BLaER1 (cell line): ENCODE measurements at regions not wholly inside any gene's neighbourhood (a gene's known extent, or its start where the extent isn't known, plus 50 kb on each side); places are given as distances from the start of the nearest gene placed in this dataset.

Experiments used
- H3K27ac ChIP-seq: shearing (Covaris generic); formaldehyde crosslinking; 2 replicates; pipeline ENCODE4 v1.8.1; 2022
- H3K27me3 ChIP-seq: shearing (Covaris generic); formaldehyde crosslinking; 2 replicates; pipeline ENCODE4 v1.8.1; 2022
- H3K36me3 ChIP-seq: shearing (Covaris generic); formaldehyde crosslinking; 2 replicates; pipeline ENCODE4 v1.8.1; 2022
- H3K4me1 ChIP-seq: shearing (Covaris generic); formaldehyde crosslinking; 2 replicates; pipeline ENCODE4 v1.8.1; 2022
- H3K4me2 ChIP-seq: shearing (Covaris generic); formaldehyde crosslinking; 2 replicates; pipeline ENCODE4 v1.8.1; 2022
- H3K4me3 ChIP-seq: shearing (Covaris generic); formaldehyde crosslinking; 2 replicates; pipeline ENCODE4 v1.8.1; 2022
- H3K9ac ChIP-seq: shearing (Covaris generic); formaldehyde crosslinking; 2 replicates; pipeline ENCODE4 v1.8.1; 2022
- H3K9me3 ChIP-seq: shearing (Covaris generic); formaldehyde crosslinking; 2 replicates; pipeline ENCODE4 v1.8.1; 2022
- H4K20me1 ChIP-seq: shearing (Covaris generic); formaldehyde crosslinking; 2 replicates; pipeline ENCODE4 v1.8.1; 2022
- Cebpa-rat ChIP-seq: shearing (Covaris generic); IDR thresholded peaks from 2 replicates; pipeline ENCODE4 v1.8.1; 2022

- Histone ChIP-seq H3K4me3 (no peak overlapping the region), H3K4me1 (peaks cover 66% of the 10 kb centered on the region), H3K9ac (no peak overlapping the region), H3K27me3 (no peaks in the 10 kb centered on the region), H4K20me1 (no peaks in the 10 kb centered on the region), H3K9me3 (no peaks in the 10 kb centered on the region), H3K4me2 (peak overlapping the region; percentile 76), H3K27ac (peak overlapping the region; percentile 75), H3K36me3 (no peaks in the 10 kb centered on the region)
- no peak for TF ChIP-seq Cebpa-rat
Observed at GRCh38 chr6:150681578-150682395, 82.1 kb downstream of the PLEKHG1 start.

DNA sequence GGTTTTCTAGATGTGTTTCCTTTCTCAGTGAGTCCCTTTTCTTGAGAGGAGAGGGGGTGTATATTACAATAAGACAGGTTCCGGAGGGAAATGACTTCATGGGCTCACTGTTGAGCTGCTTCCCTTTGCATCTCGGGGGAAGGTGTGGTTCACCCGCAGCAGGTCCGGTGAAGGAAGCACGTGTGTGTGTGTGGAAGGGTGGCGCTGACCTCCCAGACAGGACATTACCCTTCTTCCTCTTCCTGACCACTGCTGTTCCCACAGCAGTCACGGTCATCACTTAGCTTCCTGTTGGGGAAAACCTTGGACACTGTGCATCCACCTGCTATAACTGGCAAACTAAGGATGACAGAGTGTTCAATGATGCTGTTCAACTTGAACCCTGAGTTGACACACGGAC lies 83.6 kb downstream of the PLEKHG1 start:
- peak overlapping the region; percentile 75 for H3K27ac ChIP-seq
- no peaks in the 10 kb centered on the region for H4K20me1 ChIP-seq
- no peaks in the 10 kb centered on the region for H3K27me3 ChIP-seq
- no peaks in the 10 kb centered on the region for H3K36me3 ChIP-seq
- TF ChIP-seq Cebpa-rat: no peak
- no peaks in the 10 kb centered on the region for H3K9me3 ChIP-seq
- peak overlapping the region; percentile 56 for H3K9ac ChIP-seq
- H3K4me3 ChIP-seq: peak overlapping the region; percentile 41
- H3K4me1 ChIP-seq: peaks cover 81% of the 10 kb centered on the region
- peak overlapping the region; percentile 76 for H3K4me2 ChIP-seq

DNA sequence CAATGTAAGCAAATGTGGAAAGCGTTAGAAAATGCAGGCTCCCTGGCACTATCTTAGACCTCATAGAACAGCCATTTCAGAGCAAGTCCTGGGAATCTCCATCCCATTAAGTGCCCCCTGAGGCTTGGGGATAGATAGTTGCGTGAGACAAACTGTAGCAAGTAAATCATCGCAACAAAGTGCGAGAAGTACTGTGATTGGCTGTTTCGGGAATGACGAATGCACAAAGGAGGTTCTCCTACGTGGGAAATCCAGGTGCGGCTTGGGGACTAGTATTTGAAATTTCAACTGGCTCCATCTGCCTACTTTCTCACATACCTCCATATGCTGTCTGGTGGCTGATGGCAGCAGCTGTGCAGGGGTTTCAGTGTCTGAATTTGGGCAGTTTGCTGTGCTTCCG lies 84.5 kb downstream of the PLEKHG1 start:
- Histone ChIP-seq H4K20me1 (no peaks in the 10 kb centered on the region), H3K9ac (peak overlapping the region; percentile 17), H3K9me3 (no peaks in the 10 kb centered on the region), H3K4me1 (peaks cover 90% of the 10 kb centered on the region), H3K27me3 (no peaks in the 10 kb centered on the region), H3K4me3 (peak overlapping the region; percentile 41), H3K36me3 (no peaks in the 10 kb centered on the region), H3K4me2 (peak overlapping the region; percentile 76), H3K27ac (peak overlapping the region; percentile 75)
- TF ChIP-seq Cebpa-rat: no peak

GRCh38 chr6:150684714-150685459 lies 85.2 kb downstream of the PLEKHG1 start:
- Histone ChIP-seq H3K4me2 (peak overlapping the region; percentile 76), H3K4me3 (peak overlapping the region; percentile 41), H3K27me3 (no peaks in the 10 kb centered on the region), H3K36me3 (no peaks in the 10 kb centered on the region), H3K27ac (peak overlapping the region; percentile 75), H3K9me3 (no peaks in the 10 kb centered on the region), H3K9ac (peak overlapping the region; percentile 57), H4K20me1 (no peaks in the 10 kb centered on the region), H3K4me1 (peaks cover 97% of the 10 kb centered on the region)
- no peak for TF ChIP-seq Cebpa-rat

DNA sequence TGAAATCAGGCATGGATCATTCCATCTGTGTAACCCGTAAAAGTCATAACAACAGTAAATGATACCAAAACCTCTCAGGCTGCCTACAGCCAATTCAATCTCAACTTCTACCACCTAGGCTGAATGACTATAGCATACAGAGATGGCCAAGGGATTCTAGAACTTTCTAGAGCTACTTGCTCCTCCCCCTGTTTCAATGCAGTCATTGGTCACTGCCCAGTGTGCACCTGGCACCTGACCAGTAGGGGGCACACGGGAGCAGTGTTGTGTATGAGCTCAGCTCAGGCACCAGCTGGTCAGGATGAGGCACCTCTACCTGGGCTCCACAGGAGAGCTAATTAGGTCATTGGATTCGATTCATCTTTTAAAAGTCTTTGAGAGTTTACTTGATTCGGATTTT lies 86.2 kb downstream of the PLEKHG1 start:
- Histone ChIP-seq H4K20me1 (no peaks in the 10 kb centered on the region), H3K9ac (no peak overlapping the region), H3K4me3 (0 out of 2 replicates have a peak overlapping the region, but pooled peaks have one; percentile 41), H3K27ac (peak overlapping the region; percentile 75), H3K9me3 (no peaks in the 10 kb centered on the region), H3K4me2 (peak overlapping the region; percentile 76), H3K27me3 (no peaks in the 10 kb centered on the region), H3K4me1 (peaks cover 100% of the 10 kb centered on the region), H3K36me3 (no peaks in the 10 kb centered on the region)
- TF ChIP-seq Cebpa-rat: no peak

- Histone ChIP-seq H4K20me1 (no peaks in the 10 kb centered on the region), H3K4me1 (peaks cover 100% of the 10 kb centered on the region), H3K27ac (peak overlapping the region; percentile 42), H3K36me3 (no peaks in the 10 kb centered on the region), H3K9me3 (no peaks in the 10 kb centered on the region), H3K4me3 (no peak overlapping the region), H3K4me2 (peak overlapping the region; percentile 76), H3K27me3 (no peaks in the 10 kb centered on the region), H3K9ac (no peak overlapping the region)
- TF ChIP-seq Cebpa-rat: no peak
Observed at GRCh38 chr6:150686566-150686965, 86.9 kb downstream of the PLEKHG1 start.

GRCh38 chr6:150687508-150687907 lies 87.8 kb downstream of the PLEKHG1 start:
- no peak for TF ChIP-seq Cebpa-rat
- Histone ChIP-seq H3K4me3 (no peak overlapping the region), H3K4me2 (peak overlapping the region; percentile 76), H3K4me1 (peaks cover 100% of the 10 kb centered on the region), H3K9ac (no peak overlapping the region), H3K36me3 (no peaks in the 10 kb centered on the region), H4K20me1 (no peaks in the 10 kb centered on the region), H3K27ac (peak overlapping the region; percentile 10; the same call in 1 of the 2 replicates), H3K9me3 (no peaks in the 10 kb centered on the region), H3K27me3 (no peaks in the 10 kb centered on the region)

- no peaks in the 10 kb centered on the region for H3K27me3 ChIP-seq
- TF ChIP-seq Cebpa-rat: no peak
- H3K4me2 ChIP-seq: peak overlapping the region; percentile 74
- H3K4me3 ChIP-seq: no peak overlapping the region
- peaks cover 89% of the 10 kb centered on the region for H3K4me1 ChIP-seq
- H3K9me3 ChIP-seq: no peaks in the 10 kb centered on the region
- no peaks in the 10 kb centered on the region for H4K20me1 ChIP-seq
- peaks cover 4% of the 10 kb centered on the region; the same call in 1 of the 2 replicates for H3K36me3 ChIP-seq
- H3K9ac ChIP-seq: no peak overlapping the region
- peak overlapping the region; percentile 58 for H3K27ac ChIP-seq
Observed at GRCh38 chr6:150689900-150690590, 90.4 kb downstream of the PLEKHG1 start.

- Histone ChIP-seq H3K4me1 (peaks cover 84% of the 10 kb centered on the region), H3K4me3 (no peak overlapping the region), H3K4me2 (peak overlapping the region; percentile 74), H3K9ac (no peak overlapping the region), H3K9me3 (no peaks in the 10 kb centered on the region), H3K27ac (peak overlapping the region; percentile 58), H4K20me1 (no peaks in the 10 kb centered on the region), H3K36me3 (peaks cover 4% of the 10 kb centered on the region; the same call in 1 of the 2 replicates), H3K27me3 (no peaks in the 10 kb centered on the region)
- no peak for TF ChIP-seq Cebpa-rat
Observed at GRCh38 chr6:150690681-150691080, 91.0 kb downstream of the PLEKHG1 start.
